ENCODE measurements at regions not wholly inside any gene's neighbourhood (a gene's known extent, or its start where the extent isn't known, plus 50 kb on each side); places are given as distances from the start of the nearest gene placed in this dataset.
A peak's percentile ranks its signal among the peaks of the same experiment; 100 is the strongest.

- no peak for TF ChIP-seq EZH2phosphoT487 (IDR thresholded peaks at IDR 0.05; ENCODE audit: borderline replicate concordance)
- no peak for TF ChIP-seq CTCF (conservative IDR thresholded peaks at IDR 0.05; ENCODE audit: low read length)
- H4K20me1 ChIP-seq (ENCODE audit: insufficient read depth, low read length, poor library complexity, severe bottlenecking), result no peaks in the 10 kb centered on the region
- H3K79me2 ChIP-seq (ENCODE audit: insufficient read depth, low read length), result no peaks in the 10 kb centered on the region
- H3K9ac ChIP-seq (ENCODE audit: low read depth, low read length, poor library complexity, severe bottlenecking), result no peak overlapping the region
- no peak overlapping the region for H3K4me2 ChIP-seq (ENCODE audit: low read depth, low read length, poor library complexity, severe bottlenecking)
- H3K9me3 ChIP-seq (ENCODE audit: insufficient read depth, low read depth, low read length), result no peaks in the 10 kb centered on the region
- no peak overlapping the region for H2AFZ ChIP-seq (ENCODE audit: low read length)
- H3F3A ChIP-seq (ENCODE audit: low read depth), result no peaks in the 10 kb centered on the region
- H3K9me2 ChIP-seq (replicated peaks; ENCODE audit: low read depth, low read length), result no peaks in the 10 kb centered on the region
- H3K36me3 ChIP-seq (ENCODE audit: insufficient read depth, low read length), result no peaks in the 10 kb centered on the region
- H3K4me1 ChIP-seq (ENCODE audit: insufficient read depth, low read length, poor library complexity, severe bottlenecking), result no peaks in the 10 kb centered on the region
- H3K27me3 ChIP-seq (ENCODE audit: insufficient read depth, low read length, poor library complexity, severe bottlenecking), result no peaks in the 10 kb centered on the region
- no peak overlapping the region for H3K4me3 ChIP-seq (ENCODE audit: low read length, poor library complexity, severe bottlenecking)
Observed at GRCh38 chr7:106777674-106778299, 87.3 kb upstream of the PIK3CG start.

GRCh38 chr7:106778656-106779250, 86.3 kb upstream of the PIK3CG start:
- Histone ChIP-seq H3K4me1 (ENCODE audit: insufficient read depth, low read length, poor library complexity, severe bottlenecking) (no peaks in the 10 kb centered on the region), H3K9me3 (ENCODE audit: insufficient read depth, low read depth, low read length) (no peaks in the 10 kb centered on the region), H3K4me2 (ENCODE audit: low read depth, low read length, poor library complexity, severe bottlenecking) (no peak overlapping the region), H3K79me2 (ENCODE audit: insufficient read depth, low read length) (no peaks in the 10 kb centered on the region), H3K36me3 (ENCODE audit: insufficient read depth, low read length) (no peaks in the 10 kb centered on the region), H3K27me3 (ENCODE audit: insufficient read depth, low read length, poor library complexity, severe bottlenecking) (no peaks in the 10 kb centered on the region), H4K20me1 (ENCODE audit: insufficient read depth, low read length, poor library complexity, severe bottlenecking) (no peaks in the 10 kb centered on the region), H3K9me2 (replicated peaks; ENCODE audit: low read depth, low read length) (no peaks in the 10 kb centered on the region), H3K4me3 (ENCODE audit: low read length, poor library complexity, severe bottlenecking) (no peak overlapping the region), H3F3A (ENCODE audit: low read depth) (no peaks in the 10 kb centered on the region; the same call in 1 of the 2 replicates), H3K9ac (ENCODE audit: low read depth, low read length, poor library complexity, severe bottlenecking) (no peak overlapping the region), H2AFZ (ENCODE audit: low read length) (no peak overlapping the region)
- TF ChIP-seq CTCF (conservative IDR thresholded peaks at IDR 0.05; ENCODE audit: low read length), result no peak
- TF ChIP-seq EZH2phosphoT487 (IDR thresholded peaks at IDR 0.05; ENCODE audit: borderline replicate concordance), result no peak

GRCh38 chr7:106779877-106780276, 85.2 kb upstream of the PIK3CG start:
- Histone ChIP-seq H3K27me3 (ENCODE audit: insufficient read depth, low read length, poor library complexity, severe bottlenecking) (no peaks in the 10 kb centered on the region), H3K4me2 (ENCODE audit: low read depth, low read length, poor library complexity, severe bottlenecking) (no peak overlapping the region), H3K36me3 (ENCODE audit: insufficient read depth, low read length) (no peaks in the 10 kb centered on the region), H4K20me1 (ENCODE audit: insufficient read depth, low read length, poor library complexity, severe bottlenecking) (no peaks in the 10 kb centered on the region), H3K9me2 (replicated peaks; ENCODE audit: low read depth, low read length) (no peaks in the 10 kb centered on the region), H2AFZ (ENCODE audit: low read length) (no peak overlapping the region), H3K4me1 (ENCODE audit: insufficient read depth, low read length, poor library complexity, severe bottlenecking) (no peaks in the 10 kb centered on the region), H3K4me3 (ENCODE audit: low read length, poor library complexity, severe bottlenecking) (no peak overlapping the region), H3F3A (ENCODE audit: low read depth) (no peaks in the 10 kb centered on the region; the same call in 1 of the 2 replicates), H3K79me2 (ENCODE audit: insufficient read depth, low read length) (no peaks in the 10 kb centered on the region), H3K9ac (ENCODE audit: low read depth, low read length, poor library complexity, severe bottlenecking) (no peak overlapping the region), H3K9me3 (ENCODE audit: insufficient read depth, low read depth, low read length) (no peaks in the 10 kb centered on the region)
- TF ChIP-seq EZH2phosphoT487 (IDR thresholded peaks at IDR 0.05; ENCODE audit: borderline replicate concordance) (no peak), CTCF (conservative IDR thresholded peaks at IDR 0.05; ENCODE audit: low read length) (peak; percentile 66)

Measured in Loucy (cell line).